Loucy (cell line): ENCODE measurements at regions not wholly inside any gene's neighbourhood (a gene's known extent, or its start where the extent isn't known, plus 50 kb on each side); places are given as distances from the start of the nearest gene placed in this dataset.

Source experiments
- H2AFZ ChIP-seq: fragments of 200-600 bp; sonication (generic); 2 replicates; pipeline ENCODE4 v1.6.0; 2016; ENCODE audit warnings: antibody characterized with exemption, mild to moderate bottlenecking, low read length, moderate library complexity
- H3F3A ChIP-seq: fragments of 200-600 bp; 2 replicates; pipeline ENCODE4 v1.6.0; 2016; ENCODE audit warnings: antibody characterized with exemption, low read depth, mild to moderate bottlenecking
- H3K27me3 ChIP-seq: fragments of 200-600 bp; sonication (generic); 2 replicates; pipeline ENCODE4 v1.6.1; 2014; ENCODE audit warnings: low read length, mild to moderate bottlenecking; ENCODE audit not compliant: insufficient read depth, poor library complexity, severe bottlenecking
- H3K36me3 ChIP-seq: fragments of 200-600 bp; sonication (generic); 2 replicates; pipeline ENCODE4 v1.6.1; 2016; ENCODE audit warnings: low read length; ENCODE audit not compliant: insufficient read depth
- H3K4me1 ChIP-seq: fragments of 200-600 bp; sonication (generic); 2 replicates; pipeline ENCODE4 v1.5.1; 2014; ENCODE audit warnings: low read length, mild to moderate bottlenecking; ENCODE audit not compliant: insufficient read depth, poor library complexity, severe bottlenecking
- H3K4me2 ChIP-seq: fragments of 200-600 bp; sonication (generic); 2 replicates; pipeline ENCODE4 v1.6.0; 2014; ENCODE audit warnings: antibody characterized with exemption, low read length, low read depth, mild to moderate bottlenecking; ENCODE audit not compliant: poor library complexity, severe bottlenecking
- H3K4me3 ChIP-seq: fragments of 200-600 bp; sonication (generic); 2 replicates; pipeline ENCODE4 v1.5.1; 2014; ENCODE audit warnings: low read length, mild to moderate bottlenecking, mixed read lengths; ENCODE audit not compliant: poor library complexity, severe bottlenecking
- H3K79me2 ChIP-seq: fragments of 200-600 bp; sonication (generic); 2 replicates; pipeline ENCODE4 v1.6.1; 2014; ENCODE audit warnings: low read length; ENCODE audit not compliant: insufficient read depth
- H3K9ac ChIP-seq: fragments of 200-600 bp; sonication (generic); 2 replicates; pipeline ENCODE4 v1.6.0; 2014; ENCODE audit warnings: mild to moderate bottlenecking, low read depth, low read length, moderate library complexity; ENCODE audit not compliant: poor library complexity, severe bottlenecking
- H3K9me2 ChIP-seq: fragments of 200-600 bp; sonication (generic); replicated peaks from 2 replicates; pipeline ENCODE4 v1.6.1; 2016; ENCODE audit warnings: low read depth, low read length, mixed read lengths
- H3K9me3 ChIP-seq: fragments of 200-600 bp; sonication (generic); 2 replicates; pipeline ENCODE4 v1.6.1; 2014; ENCODE audit warnings: mild to moderate bottlenecking, antibody characterized with exemption, low read length, low read depth; ENCODE audit not compliant: insufficient read depth
- H4K20me1 ChIP-seq: fragments of 200-600 bp; sonication (generic); 2 replicates; pipeline ENCODE4 v1.6.0; 2014; ENCODE audit warnings: antibody characterized with exemption, low read length, mild to moderate bottlenecking; ENCODE audit not compliant: insufficient read depth, poor library complexity, severe bottlenecking
- EZH2phosphoT487 ChIP-seq: fragments of 200-600 bp; IDR thresholded peaks from 2 replicates; pipeline ENCODE4 v1.6.1; 2018; ENCODE audit warnings: antibody characterized with exemption, mild to moderate bottlenecking, moderate library complexity, borderline replicate concordance
- TF ChIP-seq, protein P1 (sequence below): fragments of 200-600 bp; sonication (generic); conservative IDR thresholded peaks from 2 replicates; pipeline ENCODE4 v1.5.1; 2014; ENCODE audit warnings: mild to moderate bottlenecking, antibody characterized with exemption, low read length

DNA sequence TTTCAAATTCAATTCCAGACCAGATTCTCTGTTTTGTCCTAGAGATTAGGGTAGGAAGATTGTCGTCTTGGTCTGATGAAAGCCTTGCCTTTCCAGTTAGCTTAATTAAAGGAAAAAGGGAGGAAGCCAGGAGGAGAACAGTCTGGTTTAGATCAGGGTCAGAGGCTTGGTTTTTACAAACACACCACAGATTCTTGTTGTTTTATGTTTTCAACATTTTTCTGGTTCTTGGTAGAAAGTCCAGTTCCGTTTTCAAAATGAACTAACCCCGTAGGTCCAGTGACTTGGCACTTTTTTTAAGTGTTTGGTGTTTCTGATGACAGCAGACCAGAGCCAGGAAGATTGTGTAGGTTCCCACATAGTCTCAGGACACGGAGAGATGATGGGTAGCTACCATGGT is 167.1 kb upstream of the INHBA start:
- Histone ChIP-seq H3K9me2 (no peaks in the 10 kb centered on the region), H3K79me2 (no peaks in the 10 kb centered on the region), H3K4me1 (peaks cover 18% of the 10 kb centered on the region), H3K27me3 (no peaks in the 10 kb centered on the region), H3K9ac (no peak overlapping the region), H3K36me3 (no peaks in the 10 kb centered on the region), H4K20me1 (no peaks in the 10 kb centered on the region), H3K4me2 (no peak overlapping the region), H3K9me3 (peaks cover 10% of the 10 kb centered on the region; the same call in 1 of the 2 replicates), H2AFZ (no peak overlapping the region), H3F3A (no peaks in the 10 kb centered on the region), H3K4me3 (no peak overlapping the region)
- no peak for TF ChIP-seq EZH2phosphoT487
- TF ChIP-seq, protein P1, sequence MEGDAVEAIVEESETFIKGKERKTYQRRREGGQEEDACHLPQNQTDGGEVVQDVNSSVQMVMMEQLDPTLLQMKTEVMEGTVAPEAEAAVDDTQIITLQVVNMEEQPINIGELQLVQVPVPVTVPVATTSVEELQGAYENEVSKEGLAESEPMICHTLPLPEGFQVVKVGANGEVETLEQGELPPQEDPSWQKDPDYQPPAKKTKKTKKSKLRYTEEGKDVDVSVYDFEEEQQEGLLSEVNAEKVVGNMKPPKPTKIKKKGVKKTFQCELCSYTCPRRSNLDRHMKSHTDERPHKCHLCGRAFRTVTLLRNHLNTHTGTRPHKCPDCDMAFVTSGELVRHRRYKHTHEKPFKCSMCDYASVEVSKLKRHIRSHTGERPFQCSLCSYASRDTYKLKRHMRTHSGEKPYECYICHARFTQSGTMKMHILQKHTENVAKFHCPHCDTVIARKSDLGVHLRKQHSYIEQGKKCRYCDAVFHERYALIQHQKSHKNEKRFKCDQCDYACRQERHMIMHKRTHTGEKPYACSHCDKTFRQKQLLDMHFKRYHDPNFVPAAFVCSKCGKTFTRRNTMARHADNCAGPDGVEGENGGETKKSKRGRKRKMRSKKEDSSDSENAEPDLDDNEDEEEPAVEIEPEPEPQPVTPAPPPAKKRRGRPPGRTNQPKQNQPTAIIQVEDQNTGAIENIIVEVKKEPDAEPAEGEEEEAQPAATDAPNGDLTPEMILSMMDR, result no peak

DNA sequence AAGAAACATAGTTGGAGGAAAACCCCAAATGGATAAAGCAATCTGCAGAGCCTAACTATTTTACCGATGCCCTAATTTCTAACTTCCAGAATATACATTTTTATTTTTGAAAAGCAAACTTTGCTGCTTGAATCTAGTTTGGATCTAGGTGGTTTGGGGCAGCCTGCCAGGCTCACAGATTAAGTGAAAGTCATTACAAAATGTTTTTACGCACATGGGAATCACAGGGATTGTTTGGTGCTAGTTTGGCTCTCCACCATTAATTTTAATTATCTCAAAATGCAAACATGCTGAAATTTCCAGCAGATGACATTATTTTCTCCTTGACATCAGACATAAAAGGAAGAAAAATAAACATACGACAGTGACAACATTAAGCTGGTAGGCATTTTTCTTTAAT is 166.7 kb upstream of the INHBA start:
- no peak overlapping the region for H3K4me3 ChIP-seq
- H2AFZ ChIP-seq, result no peak overlapping the region
- no peak overlapping the region for H3K9ac ChIP-seq
- H3K27me3 ChIP-seq, result no peaks in the 10 kb centered on the region
- no peak overlapping the region for H3K4me2 ChIP-seq
- H3K79me2 ChIP-seq, result no peaks in the 10 kb centered on the region
- H3K4me1 ChIP-seq, result peaks cover 14% of the 10 kb centered on the region
- TF ChIP-seq EZH2phosphoT487, result no peak
- TF ChIP-seq, protein P1, result no peak
- no peaks in the 10 kb centered on the region for H3K36me3 ChIP-seq
- H4K20me1 ChIP-seq, result no peaks in the 10 kb centered on the region
- no peaks in the 10 kb centered on the region for H3K9me2 ChIP-seq
- H3F3A ChIP-seq, result no peaks in the 10 kb centered on the region
- peaks cover 14% of the 10 kb centered on the region; the same call in 1 of the 2 replicates for H3K9me3 ChIP-seq

DNA sequence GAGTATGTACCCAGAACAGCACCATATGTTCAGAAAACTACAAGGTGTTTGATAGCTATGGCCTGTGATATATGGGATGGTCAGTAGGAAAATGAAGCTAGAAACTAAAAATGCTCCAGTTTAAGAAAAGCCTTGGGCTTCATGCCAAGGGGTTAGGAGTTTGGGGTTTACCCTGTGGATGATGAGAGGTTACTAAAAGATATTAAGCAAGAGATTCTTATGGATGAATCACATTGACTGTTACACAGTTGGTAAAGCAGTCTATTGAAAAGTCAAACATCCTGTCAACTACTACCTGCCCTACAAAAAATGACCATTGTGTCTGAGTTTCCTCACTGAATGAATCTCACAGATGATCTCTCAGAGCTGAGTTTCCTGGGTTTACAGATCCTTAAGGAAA is 166.2 kb upstream of the INHBA start:
- TF ChIP-seq, protein P1, result no peak
- no peak overlapping the region for H3K4me2 ChIP-seq

More for the DNA sequence above, 166.2 kb upstream of the INHBA start:
- H3K4me1 ChIP-seq, result peaks cover 10% of the 10 kb centered on the region
- no peaks in the 10 kb centered on the region for H3K27me3 ChIP-seq
- H4K20me1 ChIP-seq, result no peaks in the 10 kb centered on the region
- no peaks in the 10 kb centered on the region for H3K36me3 ChIP-seq
- H3K9me3 ChIP-seq, result peaks cover 19% of the 10 kb centered on the region; the same call in 1 of the 2 replicates
- H3K9me2 ChIP-seq, result no peaks in the 10 kb centered on the region
- no peak overlapping the region for H2AFZ ChIP-seq
- H3F3A ChIP-seq, result no peaks in the 10 kb centered on the region
- H3K9ac ChIP-seq, result no peak overlapping the region
- H3K79me2 ChIP-seq, result no peaks in the 10 kb centered on the region
- H3K4me3 ChIP-seq, result no peak overlapping the region
